IPS-18c (cell line): ENCODE measurements at regions not wholly inside any gene's neighbourhood (a gene's known extent, or its start where the extent isn't known, plus 50 kb on each side); places are given as distances from the start of the nearest gene placed in this dataset.

Source experiments
- H3K4me3 ChIP-seq: 2 replicates; pipeline ENCODE4 v1.7.0; 2013; ENCODE audit warnings: low read depth, mild to moderate bottlenecking, low read length, moderate library complexity; ENCODE audit not compliant: insufficient read depth
- H3K9me3 ChIP-seq: one replicate; pipeline ENCODE4 v1.6.1; 2013; ENCODE audit warnings: mild to moderate bottlenecking, low read length, moderate library complexity; ENCODE audit not compliant: control insufficient read depth, insufficient read depth

GRCh38 chr1:216910081-216910840 is 187.0 kb upstream of the ESRRG start:
- H3K9me3 ChIP-seq, result no peaks in the 10 kb centered on the region
- no peak overlapping the region for H3K4me3 ChIP-seq

DNA sequence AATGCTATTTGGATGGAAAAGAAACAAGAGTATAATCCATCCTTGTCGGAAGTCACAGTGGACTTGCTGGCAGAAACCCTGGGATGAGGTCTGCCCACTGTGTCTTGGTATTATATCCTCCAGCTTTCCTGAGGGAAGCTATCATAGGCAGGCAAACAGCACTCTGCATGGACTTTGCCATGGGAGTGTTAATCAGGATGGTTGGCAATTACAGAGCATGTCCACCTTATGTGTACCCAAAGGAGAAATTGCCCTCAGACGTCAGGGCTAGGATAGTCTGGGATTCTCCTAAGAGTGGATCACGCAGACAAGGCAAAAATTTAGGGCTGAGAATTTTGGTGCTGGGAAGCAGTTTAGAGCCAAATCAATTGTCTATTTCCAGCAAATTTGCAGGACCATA is 184.9 kb upstream of the ESRRG start:
- no peaks in the 10 kb centered on the region for H3K9me3 ChIP-seq
- H3K4me3 ChIP-seq, result no peak overlapping the region

GRCh38 chr1:216907100-216907499 is 183.9 kb upstream of the ESRRG start:
- H3K4me3 ChIP-seq, result no peak overlapping the region
- H3K9me3 ChIP-seq, result no peaks in the 10 kb centered on the region

DNA sequence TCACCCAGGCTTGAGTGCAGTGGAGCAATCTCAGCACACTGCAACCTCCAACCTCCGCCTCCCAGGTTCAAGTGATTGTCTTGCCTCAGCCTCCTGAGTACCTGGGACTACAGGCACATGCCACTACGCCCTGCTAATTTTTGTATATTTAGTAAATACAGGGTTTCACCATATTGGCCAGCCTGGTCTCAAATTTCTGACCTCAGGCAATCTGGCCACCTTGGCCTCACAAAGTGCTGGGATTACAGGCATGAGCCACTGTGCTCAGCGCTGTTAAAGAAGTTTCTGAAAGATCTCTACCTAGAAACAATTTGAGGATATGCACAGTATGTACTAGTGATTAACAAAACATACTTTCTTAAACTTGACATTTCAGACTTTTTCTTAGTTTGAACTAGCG is 182.6 kb upstream of the ESRRG start:
- no peak overlapping the region for H3K4me3 ChIP-seq

DNA sequence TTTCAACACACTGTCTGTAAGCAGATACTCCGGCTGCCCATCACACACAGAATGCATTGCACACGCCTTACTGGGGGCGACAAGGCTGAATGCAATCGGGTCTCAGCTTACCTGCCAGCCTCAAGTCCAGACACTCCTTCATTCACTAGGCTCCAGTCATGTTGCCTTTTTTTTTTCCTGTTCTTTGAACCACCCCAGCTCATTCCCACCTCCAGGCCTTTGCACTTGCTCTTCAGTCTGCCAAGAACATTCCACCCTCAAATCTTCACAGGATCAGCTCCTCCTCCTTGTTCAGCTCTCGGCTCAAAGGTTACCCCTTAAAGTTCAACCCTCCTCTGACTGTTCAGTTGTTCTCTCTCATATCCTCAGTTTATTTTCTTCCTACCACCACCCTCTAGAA is 181.9 kb upstream of the ESRRG start:
- Histone ChIP-seq H3K4me3 (no peak overlapping the region), H3K9me3 (no peaks in the 10 kb centered on the region)

More for the DNA sequence above, 182.6 kb upstream of the ESRRG start:
- no peaks in the 10 kb centered on the region for H3K9me3 ChIP-seq

DNA sequence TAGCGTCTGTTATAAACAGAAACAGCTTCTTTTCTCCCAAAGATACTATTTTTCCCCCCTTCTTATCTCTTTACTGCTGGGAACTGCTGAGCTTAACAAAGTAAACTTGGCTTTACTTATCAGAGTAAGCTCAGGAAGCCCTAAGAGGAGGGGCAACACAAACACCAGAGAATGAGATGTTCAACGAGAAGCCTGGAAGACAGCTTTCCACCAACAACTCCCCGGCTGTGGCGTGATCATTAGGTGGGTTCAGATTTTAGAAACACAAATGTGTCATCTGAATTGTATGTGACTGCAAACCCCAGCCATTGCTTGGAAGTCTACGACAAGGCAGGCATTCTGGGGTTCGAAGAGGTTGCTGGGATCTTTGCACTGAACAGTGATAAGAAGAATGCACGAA is 181.2 kb upstream of the ESRRG start:
- Histone ChIP-seq H3K4me3 (no peak overlapping the region), H3K9me3 (no peaks in the 10 kb centered on the region)

GRCh38 chr1:216903382-216903740 is 180.1 kb upstream of the ESRRG start:
- Histone ChIP-seq H3K4me3 (no peak overlapping the region), H3K9me3 (no peaks in the 10 kb centered on the region)

DNA sequence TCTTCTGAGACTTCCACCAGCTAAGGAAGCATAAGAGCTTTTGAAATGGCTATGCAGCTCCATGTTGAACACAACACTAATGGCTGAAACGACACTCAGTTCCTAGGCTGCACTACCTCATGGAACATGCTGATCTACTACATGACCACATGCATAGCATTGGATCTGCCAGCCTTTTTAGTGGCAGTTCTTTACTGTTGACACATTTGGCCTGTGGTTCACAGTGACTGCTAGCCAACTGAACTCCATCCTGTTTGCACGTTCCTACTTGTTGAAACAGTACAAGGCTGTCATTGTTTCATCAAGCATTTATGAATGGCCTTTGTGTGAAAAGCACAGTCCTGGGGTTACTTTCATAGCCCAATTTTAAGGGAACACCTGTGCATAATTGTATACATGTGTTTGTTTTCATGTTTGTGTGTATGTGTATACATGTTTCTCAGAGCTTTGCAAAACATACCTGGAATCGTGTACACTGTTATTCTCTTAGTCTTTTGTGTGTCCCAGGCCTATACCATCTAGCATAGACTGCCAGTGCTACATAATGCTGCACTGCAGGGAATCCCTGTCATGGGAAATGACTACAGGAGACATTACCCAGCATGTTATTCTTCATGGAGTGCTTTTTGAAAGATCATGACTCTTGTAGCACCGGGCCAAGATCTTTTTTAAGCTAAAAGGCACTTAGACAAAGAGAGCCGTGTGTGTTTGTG is 179.6 kb upstream of the ESRRG start:
- Histone ChIP-seq H3K4me3 (no peak overlapping the region), H3K9me3 (no peaks in the 10 kb centered on the region)

- H3K9me3 ChIP-seq, result no peaks in the 10 kb centered on the region
- H3K4me3 ChIP-seq, result no peak overlapping the region
These were observed 176.9 kb upstream of the ESRRG start for GRCh38 chr1:216900116-216900620.

GRCh38 chr1:216898801-216899200 is 175.6 kb upstream of the ESRRG start:
- Histone ChIP-seq H3K9me3 (no peaks in the 10 kb centered on the region), H3K4me3 (no peak overlapping the region)

DNA sequence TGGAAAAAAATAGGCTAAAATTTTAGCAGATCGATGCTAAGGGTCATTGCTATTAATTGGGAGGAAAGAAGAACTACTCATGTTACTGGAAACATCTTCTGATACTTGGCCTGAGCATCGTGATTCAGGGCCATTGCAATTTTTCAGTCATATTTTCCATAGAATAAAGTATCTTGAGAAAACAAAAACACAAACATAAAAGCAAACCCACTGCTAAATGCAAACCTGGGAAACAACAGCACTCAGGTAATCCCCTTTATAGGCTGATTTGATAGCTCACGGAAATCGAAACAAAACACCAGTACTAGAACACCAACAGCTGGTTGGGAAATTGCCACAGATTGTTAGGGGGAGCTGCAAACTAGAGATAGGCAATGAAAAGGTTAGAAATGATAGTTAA is 172.9 kb upstream of the ESRRG start:
- H3K4me3 ChIP-seq, result no peak overlapping the region

DNA sequence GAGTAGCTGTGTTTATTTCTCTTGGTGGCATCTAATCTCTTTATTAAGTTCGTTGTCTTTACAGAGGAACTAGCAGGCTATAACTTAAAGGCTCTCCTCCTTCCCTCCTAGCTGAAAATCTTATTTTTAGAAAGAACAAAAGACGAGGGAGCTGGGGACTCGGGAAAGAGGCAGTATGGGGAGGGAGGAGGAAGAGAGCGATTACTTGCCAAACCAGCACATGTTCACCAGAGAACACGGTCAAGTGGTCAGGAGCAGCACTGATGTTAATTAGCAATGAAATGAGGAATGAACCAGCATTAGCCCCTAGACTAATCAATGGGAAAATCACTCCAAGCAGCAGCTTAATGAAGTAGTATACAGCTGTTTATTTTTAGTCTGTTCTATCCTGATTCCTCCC is 171.3 kb upstream of the ESRRG start:
- H3K9me3 ChIP-seq, result no peaks in the 10 kb centered on the region
- no peak overlapping the region for H3K4me3 ChIP-seq

More for the DNA sequence above, 172.9 kb upstream of the ESRRG start:
- H3K9me3 ChIP-seq, result no peaks in the 10 kb centered on the region

- Histone ChIP-seq H3K9me3 (no peaks in the 10 kb centered on the region), H3K4me3 (no peak overlapping the region)
These were observed 169.4 kb upstream of the ESRRG start for GRCh38 chr1:216892581-216893160.

DNA sequence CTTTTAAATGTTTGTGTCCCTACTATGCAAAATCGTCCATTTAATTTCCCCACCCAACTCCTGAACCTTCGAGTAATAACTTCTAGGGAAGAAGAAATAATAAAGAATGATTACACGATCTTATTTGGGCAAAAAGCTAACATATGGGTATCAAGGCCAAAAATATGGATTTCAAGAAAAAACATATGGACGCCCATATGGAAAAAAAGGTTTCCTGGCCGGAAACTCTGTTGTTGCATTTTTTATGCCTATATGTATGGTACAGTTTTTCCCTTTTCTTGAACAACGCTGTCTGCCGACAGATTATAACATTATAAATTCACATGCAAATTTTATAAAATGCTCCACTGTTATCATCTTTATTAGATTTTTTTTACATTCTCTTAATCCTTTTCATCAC is 167.6 kb upstream of the ESRRG start:
- Histone ChIP-seq H3K9me3 (no peaks in the 10 kb centered on the region), H3K4me3 (no peak overlapping the region)

DNA sequence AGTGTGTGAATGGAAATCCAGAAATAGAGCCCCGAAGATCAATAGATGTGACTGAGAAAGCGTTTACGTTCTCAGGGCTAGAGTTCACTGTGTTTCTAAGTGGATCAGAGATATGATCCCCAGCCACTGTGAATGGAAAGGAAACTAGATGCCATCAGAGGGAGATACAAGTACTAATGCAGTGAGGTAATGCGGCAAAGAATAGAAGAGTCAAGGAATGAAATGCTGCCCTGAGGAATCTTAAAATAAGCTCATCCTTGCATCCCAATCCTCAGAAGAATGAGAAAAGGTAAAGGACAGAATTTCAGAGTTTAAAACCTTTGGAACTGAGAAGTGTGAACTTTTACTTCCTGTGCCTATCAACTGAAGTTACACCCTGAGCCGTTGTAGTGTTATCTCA is 165.5 kb upstream of the ESRRG start:
- Histone ChIP-seq H3K9me3 (no peaks in the 10 kb centered on the region), H3K4me3 (no peak overlapping the region)

DNA sequence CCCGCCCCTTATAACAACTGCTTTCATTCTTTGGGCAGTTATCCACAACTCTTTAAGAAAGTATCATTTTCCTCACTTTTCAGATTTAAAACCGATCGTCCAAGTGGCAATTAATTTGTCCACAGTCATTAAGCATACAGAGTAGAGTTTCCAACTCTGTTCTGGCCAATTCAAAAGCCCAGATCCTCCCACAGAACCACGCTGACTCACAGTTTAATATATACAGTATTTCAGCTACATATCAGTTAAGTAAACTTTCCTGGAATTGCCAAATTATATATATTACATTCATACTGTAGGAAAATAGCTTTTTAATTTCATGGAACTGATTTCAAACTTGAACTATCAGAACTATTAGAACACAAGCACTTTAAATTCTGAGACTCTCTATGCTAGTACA is 163.8 kb upstream of the ESRRG start:
- H3K9me3 ChIP-seq, result no peaks in the 10 kb centered on the region
- no peak overlapping the region for H3K4me3 ChIP-seq

DNA sequence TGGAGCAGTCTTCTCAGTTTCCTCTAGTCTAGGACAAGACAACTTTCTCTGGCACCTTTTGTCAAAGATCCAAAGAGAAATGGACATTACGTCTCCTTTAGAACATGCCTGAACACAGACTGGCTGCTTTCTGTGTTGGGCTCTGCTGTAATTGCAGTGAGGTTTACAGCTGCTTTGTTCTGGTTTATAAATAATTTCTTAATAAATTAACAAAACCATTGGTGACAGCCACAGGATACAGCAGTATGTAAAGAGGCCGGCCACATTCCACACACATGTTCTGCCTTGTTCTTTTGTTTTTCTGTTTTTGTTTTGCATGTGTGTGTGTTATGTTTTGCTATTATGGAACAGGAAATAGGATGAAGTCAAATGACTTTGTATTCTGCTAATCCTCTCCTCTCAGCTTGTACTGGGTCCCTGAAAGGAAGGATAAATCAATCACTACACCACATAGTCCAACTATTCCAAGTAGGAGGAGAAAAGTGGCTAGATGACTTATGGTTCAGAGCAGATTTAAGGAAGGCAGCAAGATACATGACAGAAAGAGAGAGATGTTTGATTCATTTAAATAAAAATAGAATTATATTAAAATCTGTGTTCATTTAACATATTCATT is 161.5 kb upstream of the ESRRG start:
- Histone ChIP-seq H3K9me3 (no peaks in the 10 kb centered on the region), H3K4me3 (no peak overlapping the region)

DNA sequence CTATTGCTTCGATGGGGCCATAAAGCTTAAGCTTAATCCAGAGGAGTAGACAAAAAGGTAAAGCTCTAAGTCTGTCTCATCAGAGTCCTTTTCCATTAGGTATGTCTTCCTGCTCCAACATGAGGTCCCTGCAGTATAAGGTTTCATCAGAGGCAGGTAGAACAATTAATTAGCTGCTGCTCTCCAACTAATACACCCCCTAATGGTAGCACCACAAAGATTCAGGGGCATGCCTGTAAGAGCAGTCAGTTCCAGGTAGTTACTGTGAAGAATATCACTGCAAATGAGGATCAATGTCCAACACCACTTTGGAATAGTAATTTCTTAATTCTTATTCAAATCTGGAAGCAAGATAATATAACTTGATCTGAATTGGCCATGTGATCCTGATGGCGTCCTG is 160.3 kb upstream of the ESRRG start:
- Histone ChIP-seq H3K4me3 (no peak overlapping the region), H3K9me3 (no peaks in the 10 kb centered on the region)
